ENCODE measurements at regions not wholly inside any gene's neighbourhood (a gene's known extent, or its start where the extent isn't known, plus 50 kb on each side); places are given as distances from the start of the nearest gene placed in this dataset.
A peak's percentile ranks its signal among the peaks of the same experiment; 100 is the strongest.

GRCh38 chr5:71877511-71877910 is 158.4 kb downstream of the CARTPT start:
- H3K27me3 Mint-ChIP-seq: peaks cover 2% of the 10 kb centered on the region
- no peak overlapping the region for H3K4me3 Mint-ChIP-seq
- H3K9me3 Mint-ChIP-seq (ENCODE audit: low read depth): no peaks in the 10 kb centered on the region
- ATAC-seq: no peak
- H3K4me1 Mint-ChIP-seq: no peaks in the 10 kb centered on the region
- ChIA-PET CTCF (no interaction called here), POLR2A (no interaction called here)
- H3K27ac Mint-ChIP-seq: no peak overlapping the region
- DNase-seq: no peak
- intact Hi-C loops (cut with DNase I, micrococcal nuclease): no loop called here
- no peaks in the 10 kb centered on the region for H3K36me3 Mint-ChIP-seq (ENCODE audit: low read depth)

- DNase-seq (no peak), ATAC-seq (no peak)
- no peaks in the 10 kb centered on the region for H3K27me3 Mint-ChIP-seq
- H3K9me3 Mint-ChIP-seq (ENCODE audit: low read depth): no peaks in the 10 kb centered on the region
- intact Hi-C loops (cut with DNase I, micrococcal nuclease): loop anchor here in 1 of 2 experiments (10.0 kb wide), 1 partner anchor 96 kb away; no protein-coding TSS in a partner anchor
- H3K27ac Mint-ChIP-seq: no peak overlapping the region
- no peaks in the 10 kb centered on the region for H3K4me1 Mint-ChIP-seq
- ChIA-PET POLR2A (no interaction called here), CTCF (no interaction called here)
- H3K36me3 Mint-ChIP-seq (ENCODE audit: low read depth): no peaks in the 10 kb centered on the region
- H3K4me3 Mint-ChIP-seq: no peak overlapping the region
Observed at GRCh38 chr5:71880536-71880935, 161.5 kb downstream of the CARTPT start.

GRCh38 chr5:71882826-71883741 is 164.0 kb downstream of the CARTPT start:
- no peak for ATAC-seq
- intact Hi-C loops (cut with DNase I, micrococcal nuclease): loop anchor here in 1 of 2 experiments (10.0 kb wide), 1 partner anchor 98 kb away; no protein-coding TSS in a partner anchor
- H3K36me3 Mint-ChIP-seq (ENCODE audit: low read depth): no peaks in the 10 kb centered on the region
- peaks cover 2% of the 10 kb centered on the region for H3K4me1 Mint-ChIP-seq
- H3K4me3 Mint-ChIP-seq: no peak overlapping the region
- no peak overlapping the region for H3K27ac Mint-ChIP-seq
- no peaks in the 10 kb centered on the region for H3K9me3 Mint-ChIP-seq (ENCODE audit: low read depth)
- H3K27me3 Mint-ChIP-seq: no peaks in the 10 kb centered on the region
- CTCF ChIA-PET: interaction anchor here (0.6 kb wide), 1 partner anchor 11 kb away, joined by 3 read pairs; no protein-coding TSS in a partner anchor
- no peak for DNase-seq
- POLR2A ChIA-PET: no interaction called here

GRCh38 chr5:71883742-71884103 is 164.6 kb downstream of the CARTPT start:
- Mint-ChIP-seq H3K4me3 (no peak overlapping the region), H3K36me3 (ENCODE audit: low read depth) (no peaks in the 10 kb centered on the region), H3K27ac (no peak overlapping the region), H3K9me3 (ENCODE audit: low read depth) (no peaks in the 10 kb centered on the region), H3K27me3 (no peaks in the 10 kb centered on the region), H3K4me1 (peaks cover 2% of the 10 kb centered on the region)
- POLR2A ChIA-PET: no interaction called here
- CTCF ChIA-PET: no interaction called here
- no peak for ATAC-seq
- intact Hi-C loops (cut with DNase I, micrococcal nuclease): loop anchor here in 1 of 2 experiments (10.0 kb wide), 1 partner anchor 99 kb away; no protein-coding TSS in a partner anchor
- DNase-seq: no peak

GRCh38 chr5:71884926-71885325 is 165.9 kb downstream of the CARTPT start:
- intact Hi-C loops (cut with DNase I, micrococcal nuclease): loop anchor here in 1 of 2 experiments (10.0 kb wide), 1 partner anchor 100 kb away; no protein-coding TSS in a partner anchor
- H3K36me3 Mint-ChIP-seq (ENCODE audit: low read depth): no peaks in the 10 kb centered on the region
- ATAC-seq (no peak), DNase-seq (no peak)
- no peak overlapping the region for H3K4me3 Mint-ChIP-seq
- H3K4me1 Mint-ChIP-seq: peaks cover 2% of the 10 kb centered on the region
- ChIA-PET POLR2A (no interaction called here), CTCF (no interaction called here)
- H3K9me3 Mint-ChIP-seq (ENCODE audit: low read depth): peaks cover 2% of the 10 kb centered on the region
- no peak overlapping the region for H3K27ac Mint-ChIP-seq
- H3K27me3 Mint-ChIP-seq: peaks cover 5% of the 10 kb centered on the region

- DNase-seq (no peak), ATAC-seq (no peak)
- no peaks in the 10 kb centered on the region for H3K36me3 Mint-ChIP-seq (ENCODE audit: low read depth)
- peaks cover 13% of the 10 kb centered on the region for H3K27me3 Mint-ChIP-seq
- no peak overlapping the region for H3K4me3 Mint-ChIP-seq
- intact Hi-C loops (cut with DNase I, micrococcal nuclease): loop anchor here in 1 of 2 experiments (10.0 kb wide), 1 partner anchor 102 kb away; no protein-coding TSS in a partner anchor
- CTCF ChIA-PET: no interaction called here
- no peak overlapping the region for H3K27ac Mint-ChIP-seq
- H3K4me1 Mint-ChIP-seq: peaks cover 2% of the 10 kb centered on the region
- H3K9me3 Mint-ChIP-seq (ENCODE audit: low read depth): peaks cover 2% of the 10 kb centered on the region
- POLR2A ChIA-PET: no interaction called here
Observed at GRCh38 chr5:71886406-71886805, 167.3 kb downstream of the CARTPT start.

GRCh38 chr5:71887680-71888079 is 168.6 kb downstream of the CARTPT start:
- H3K27ac Mint-ChIP-seq: no peak overlapping the region
- peak overlapping the region; percentile 20 for H3K4me3 Mint-ChIP-seq
- H3K9me3 Mint-ChIP-seq (ENCODE audit: low read depth): peaks cover 2% of the 10 kb centered on the region
- CTCF ChIA-PET: no interaction called here
- peak; percentile 100 for ATAC-seq
- POLR2A ChIA-PET: no interaction called here
- peaks cover 2% of the 10 kb centered on the region for H3K4me1 Mint-ChIP-seq
- peak; percentile 8 for DNase-seq
- H3K36me3 Mint-ChIP-seq (ENCODE audit: low read depth): no peaks in the 10 kb centered on the region
- intact Hi-C loops (cut with DNase I, micrococcal nuclease): loop anchor here in 1 of 2 experiments (10.0 kb wide), 1 partner anchor 103 kb away; no protein-coding TSS in a partner anchor
- peaks cover 13% of the 10 kb centered on the region for H3K27me3 Mint-ChIP-seq

- intact Hi-C loops (cut with DNase I, micrococcal nuclease): no loop called here
- H3K4me3 Mint-ChIP-seq: no peak overlapping the region
- no peaks in the 10 kb centered on the region for H3K36me3 Mint-ChIP-seq (ENCODE audit: low read depth)
- H3K27me3 Mint-ChIP-seq: peaks cover 15% of the 10 kb centered on the region
- ChIA-PET CTCF (no interaction called here), POLR2A (no interaction called here)
- no peak for ATAC-seq
- no peak for DNase-seq
- peaks cover 2% of the 10 kb centered on the region for H3K4me1 Mint-ChIP-seq
- H3K27ac Mint-ChIP-seq: no peak overlapping the region
- H3K9me3 Mint-ChIP-seq (ENCODE audit: low read depth): peaks cover 2% of the 10 kb centered on the region
Observed at GRCh38 chr5:71891406-71891805, 172.3 kb downstream of the CARTPT start.

- peaks cover 15% of the 10 kb centered on the region for H3K27me3 Mint-ChIP-seq
- H3K27ac Mint-ChIP-seq: no peak overlapping the region
- ATAC-seq: no peak
- no peak overlapping the region for H3K4me3 Mint-ChIP-seq
- intact Hi-C loops (cut with DNase I, micrococcal nuclease): no loop called here
- POLR2A ChIA-PET: no interaction called here
- CTCF ChIA-PET: interaction anchor here (0.5 kb wide), 1 partner anchor 827 kb away, joined by 3 read pairs; no protein-coding TSS in a partner anchor
- DNase-seq: no peak
- H3K36me3 Mint-ChIP-seq (ENCODE audit: low read depth): no peaks in the 10 kb centered on the region
- peaks cover 2% of the 10 kb centered on the region for H3K9me3 Mint-ChIP-seq (ENCODE audit: low read depth)
- peaks cover 2% of the 10 kb centered on the region for H3K4me1 Mint-ChIP-seq
Observed at GRCh38 chr5:71891856-71892255, 172.8 kb downstream of the CARTPT start.

- CTCF ChIA-PET: no interaction called here
- no peak for DNase-seq
- no peaks in the 10 kb centered on the region for H3K4me1 Mint-ChIP-seq
Observed at GRCh38 chr5:71892641-71893365, 173.7 kb downstream of the CARTPT start.

GRCh38 chr5:71893451-71893850 is 174.4 kb downstream of the CARTPT start:
- intact Hi-C loops (cut with DNase I, micrococcal nuclease): no loop called here
- DNase-seq: no peak
- no peak for ATAC-seq
- no peaks in the 10 kb centered on the region for H3K36me3 Mint-ChIP-seq (ENCODE audit: low read depth)
- no peak overlapping the region for H3K27ac Mint-ChIP-seq
- H3K4me1 Mint-ChIP-seq: no peaks in the 10 kb centered on the region
- H3K4me3 Mint-ChIP-seq: no peak overlapping the region
- ChIA-PET POLR2A (no interaction called here), CTCF (interaction anchor here (0.7 to 0.8 kb wide), 2 partner anchors 11 to 45 kb away, joined by 3 to 4 read pairs; no protein-coding TSS in a partner anchor)
- H3K9me3 Mint-ChIP-seq (ENCODE audit: low read depth): peaks cover 2% of the 10 kb centered on the region
- peaks cover 15% of the 10 kb centered on the region for H3K27me3 Mint-ChIP-seq

More at GRCh38 chr5:71892641-71893365, 173.7 kb downstream of the CARTPT start:
- peaks cover 2% of the 10 kb centered on the region for H3K9me3 Mint-ChIP-seq (ENCODE audit: low read depth)
- intact Hi-C loops (cut with DNase I, micrococcal nuclease): no loop called here
- no peak overlapping the region for H3K27ac Mint-ChIP-seq
- ATAC-seq: no peak
- H3K4me3 Mint-ChIP-seq: no peak overlapping the region
- POLR2A ChIA-PET: no interaction called here
- peaks cover 15% of the 10 kb centered on the region for H3K27me3 Mint-ChIP-seq
- H3K36me3 Mint-ChIP-seq (ENCODE audit: low read depth): no peaks in the 10 kb centered on the region
